Transverse colon (tissue), 4 donors: ENCODE measurements at regions not wholly inside any gene's neighbourhood (a gene's known extent, or its start where the extent isn't known, plus 50 kb on each side); places are given as distances from the start of the nearest gene placed in this dataset.

Experiments used
- DNase-seq: peaks from one replicate; pipeline ENCODE4 v3.0.0-alpha.2; 2019
- H3K27ac ChIP-seq, 4 donors: fragments of 200-600 bp; sonication (generic); 2 replicates each; pipeline ENCODE4 v1.5.1; 2016 to 2018; ENCODE audit warnings: inconsistent platforms in 4 of 4
- H3K27me3 ChIP-seq: fragments of 200-600 bp; sonication (generic); 2 replicates; pipeline ENCODE4 v1.5.1; 2017; ENCODE audit warnings: inconsistent platforms
- H3K36me3 ChIP-seq, 4 donors: fragments of 200-600 bp; sonication (generic); 2 replicates each; pipeline ENCODE4 v1.5.1; 2017 to 2019; ENCODE audit warnings: inconsistent platforms in 4 of 4
- H3K4me1 ChIP-seq, 4 donors: fragments of 200-600 bp; sonication (generic); 2 replicates each; pipeline ENCODE4 v1.5.1; 2017 to 2020; ENCODE audit warnings: inconsistent platforms in 4 of 4
- H3K4me3 ChIP-seq, 4 donors: fragments of 200-600 bp; sonication (generic); 1 replicate in 1 of 4; 2 replicates in 3 of 4; pipeline versions ENCODE4 v1.5.1 to v1.6.1; 2017 to 2019; ENCODE audit warnings: inconsistent platforms in 4 of 4
- H3K9me3 ChIP-seq, 2 donors: fragments of 200-600 bp; sonication (generic); 2 replicates each; pipeline ENCODE4 v1.5.1; 2017 to 2019; ENCODE audit warnings: inconsistent platforms in 2 of 2
- CTCF ChIP-seq, 5 experiments: fragments of 200-600 bp in 3 of 5; fragments of 450-650 bp in 2 of 5; sonication (generic) in 3 of 5; IDR thresholded peaks; 1 replicate in 2 of 5; 2 replicates in 3 of 5; pipeline ENCODE4 v1.5.1; 2016 to 2017; ENCODE audit warnings: antibody characterized with exemption in 5 of 5, inconsistent platforms in 3 of 5, mild to moderate bottlenecking in 2 of 5, moderate library complexity in 1 of 5
- EP300 ChIP-seq: sonication (generic); formaldehyde crosslinking; IDR thresholded peaks from one replicate; pipeline ENCODE4 v1.6.1; 2017; ENCODE audit warnings: antibody characterized with exemption, low read depth
- POLR2A ChIP-seq: fragments of 450-650 bp; IDR thresholded peaks from one replicate; pipeline ENCODE4 v1.6.1; 2016; ENCODE audit warnings: antibody characterized with exemption, mild to moderate bottlenecking, moderate library complexity
- POLR2AphosphoS5 ChIP-seq, 3 donors: sonication (generic); formaldehyde crosslinking; IDR thresholded peaks; one replicate each; pipeline ENCODE4 v1.6.1; 2016; ENCODE audit warnings: antibody characterized with exemption in 3 of 3
- WGBS, 2 donors: methylation state at CpG; one replicate each; pipeline ENCODE4 v1.1.5; 2018; ENCODE audit warnings: low coverage in 1 of 2; 5-methylcytosine and 5-hydroxymethylcytosine counted together
- in situ Hi-C, 4 donors: fragments of 200-750 bp; cut with MboI; loops; one replicate each; pipeline versions ENCODE4 v1.15.0 to v1.15.1; 2017; ENCODE audit warnings: low sequenced_read_pairs in 3 of 4, low pct_ligation_motif_present in 1 of 4, low pct_unique_long_range_greater_than_20kb in 1 of 4
- intact Hi-C: fragments of 100-400 bp; cut with DNase I; formaldehyde crosslinking; loops from one replicate; pipeline ENCODE4 v1.15.1; 2023; ENCODE audit warnings: low total_unique reads

- H3K36me3 ChIP-seq: no peaks in the 10 kb centered on the region
- 48 to 68% methylated on average over 3 to 4 of the region's 4 CpGs for WGBS, 2 donors
- no peak overlapping the region for H3K27ac ChIP-seq
- H3K9me3 ChIP-seq: no peaks in the 10 kb centered on the region
- no peak for TF ChIP-seq EP300
- TF ChIP-seq POLR2AphosphoS5 (IDR thresholded peaks at IDR 0.05): no peak
- no peak for TF ChIP-seq POLR2A
- no peak for TF ChIP-seq CTCF (IDR thresholded peaks at IDR 0.05)
- in situ Hi-C loops: no loop called here
- H3K27me3 ChIP-seq: no peaks in the 10 kb centered on the region
- intact Hi-C loops: no loop called here
- no peak for DNase-seq
- H3K4me1 ChIP-seq: no peaks in the 10 kb centered on the region
- no peak overlapping the region for H3K4me3 ChIP-seq
These were observed 218.6 kb downstream of the SPCS3 start for GRCh38 chr4:176538217-176538925.

- H3K9me3 ChIP-seq: no peaks in the 10 kb centered on the region
- DNase-seq: no peak
- in situ Hi-C loops (no loop called here), intact Hi-C loops (no loop called here)
- H3K4me3 ChIP-seq: no peak overlapping the region
- no peak overlapping the region for H3K27ac ChIP-seq
- no peaks in the 10 kb centered on the region for H3K4me1 ChIP-seq
- H3K36me3 ChIP-seq: no peaks in the 10 kb centered on the region
- 39 to 53% methylated on average over 2 of the region's 2 CpGs for WGBS, 2 donors
- H3K27me3 ChIP-seq: no peaks in the 10 kb centered on the region
- TF ChIP-seq POLR2AphosphoS5 (IDR thresholded peaks at IDR 0.05) (no peak), POLR2A (no peak), CTCF (IDR thresholded peaks at IDR 0.05) (no peak), EP300 (no peak)
These were observed 219.5 kb downstream of the SPCS3 start for GRCh38 chr4:176539091-176539784.

- H3K4me1 ChIP-seq: no peaks in the 10 kb centered on the region
These were observed 220.0 kb downstream of the SPCS3 start for GRCh38 chr4:176539785-176540175.

GRCh38 chr4:176540814-176541213, 221.0 kb downstream of the SPCS3 start:
- Histone ChIP-seq H3K4me1 (no peaks in the 10 kb centered on the region), H3K36me3 (no peaks in the 10 kb centered on the region), H3K27ac (no peak overlapping the region), H3K9me3 (no peaks in the 10 kb centered on the region), H3K4me3 (no peak overlapping the region), H3K27me3 (no peaks in the 10 kb centered on the region)
- in situ Hi-C loops (no loop called here), intact Hi-C loops (no loop called here)
- 70 to 82% methylated on average over 2 of the region's 2 CpGs for WGBS, 2 donors
- TF ChIP-seq EP300 (no peak), CTCF (IDR thresholded peaks at IDR 0.05) (no peak), POLR2AphosphoS5 (IDR thresholded peaks at IDR 0.05) (no peak), POLR2A (no peak)
- no peak for DNase-seq

More at GRCh38 chr4:176539785-176540175, 220.0 kb downstream of the SPCS3 start:
- H3K36me3 ChIP-seq: no peaks in the 10 kb centered on the region
- H3K27ac ChIP-seq: no peak overlapping the region
- no peaks in the 10 kb centered on the region for H3K27me3 ChIP-seq
- TF ChIP-seq EP300: no peak
- no peak for TF ChIP-seq CTCF (IDR thresholded peaks at IDR 0.05)
- no peak for DNase-seq
- H3K4me3 ChIP-seq: no peak overlapping the region
- in situ Hi-C loops (no loop called here), intact Hi-C loops (no loop called here)
- no peaks in the 10 kb centered on the region for H3K9me3 ChIP-seq
